HCT116 (cell line): ENCODE measurements at regions not wholly inside any gene's neighbourhood (a gene's known extent, or its start where the extent isn't known, plus 50 kb on each side); places are given as distances from the start of the nearest gene placed in this dataset.

Experiments
- CTCF ChIP-seq, 3 experiments: fragments of 200-600 bp in 1 of 3; sonication (generic) in 1 of 3; IDR thresholded peaks in 2 of 3; conservative IDR thresholded peaks in 1 of 3; 2 replicates each; pipeline ENCODE4 v1.5.1; 2012 to 2017; ENCODE audit warnings: low read depth in 2 of 3, low read length in 2 of 3, antibody characterized with exemption in 1 of 3, borderline replicate concordance in 1 of 3, control low read depth in 1 of 3, mild to moderate bottlenecking in 1 of 3, mixed read lengths in 1 of 3, mixed run types in 1 of 3, moderate library complexity in 1 of 3; ENCODE audit not compliant: insufficient read depth in 1 of 3
- EZH2phosphoT487 ChIP-seq: fragments of 200-600 bp; IDR thresholded peaks from 2 replicates; pipeline ENCODE4 v1.6.1; 2018; ENCODE audit warnings: antibody characterized with exemption, borderline replicate concordance

- TF ChIP-seq CTCF (IDR thresholded peaks at IDR 0.05 in 2 of 3, conservative IDR thresholded peaks at IDR 0.05 in 1 of 3; ENCODE audit: borderline replicate concordance in 1 of 3, insufficient read depth in 1 of 3, low read depth in 2 of 3, low read length in 2 of 3) (no peak), EZH2phosphoT487 (no peak)
Measured at GRCh38 chr14:54226558-54226957, 170.2 kb upstream of the CDKN3 start.
